Endothelial cell (in vitro differentiated cells): ENCODE measurements at regions not wholly inside any gene's neighbourhood (a gene's known extent, or its start where the extent isn't known, plus 50 kb on each side); places are given as distances from the start of the nearest gene placed in this dataset.
"Not testable (repeated sequence)": the region's sequence is repeated elsewhere in the genome, so short reads cannot be mapped to it uniquely, and the experiment has no call there.

Experiments used
- DNase-seq: peaks from one replicate; pipeline ENCODE4 v3.0.0; 2021; ENCODE audit warnings: low spot score
- H3K27ac Mint-ChIP-seq: one replicate; pipeline ENCODE4 v1.8.0; 2021; ENCODE audit warnings: mixed read lengths, inconsistent platforms; ENCODE audit not compliant: unreplicated experiment
- H3K27me3 Mint-ChIP-seq: one replicate; pipeline ENCODE4 v1.8.0; 2021; ENCODE audit warnings: mild to moderate bottlenecking, moderate library complexity, mixed read lengths, inconsistent platforms; ENCODE audit not compliant: unreplicated experiment
- H3K36me3 Mint-ChIP-seq: one replicate; pipeline ENCODE4 v1.8.0; 2021; ENCODE audit warnings: mild to moderate bottlenecking, low read depth, mixed read lengths, inconsistent platforms; ENCODE audit not compliant: unreplicated experiment
- H3K4me1 Mint-ChIP-seq: one replicate; pipeline ENCODE4 v1.8.0; 2021; ENCODE audit warnings: mild to moderate bottlenecking, mixed read lengths, inconsistent platforms; ENCODE audit not compliant: unreplicated experiment
- H3K4me3 Mint-ChIP-seq: one replicate; pipeline ENCODE4 v1.8.0; 2021; ENCODE audit warnings: mild to moderate bottlenecking, mixed read lengths, inconsistent platforms; ENCODE audit not compliant: unreplicated experiment
- H3K9me3 Mint-ChIP-seq: one replicate; pipeline ENCODE4 v1.8.0; 2021; ENCODE audit warnings: mixed read lengths, inconsistent platforms; ENCODE audit not compliant: unreplicated experiment
- TF ChIP-seq, protein P1 (sequence below): fragments of 200-600 bp; sonication (generic); IDR thresholded peaks from one replicate; pipeline ENCODE4 v1.5.0; 2021; ENCODE audit warnings: antibody characterized with exemption; ENCODE audit not compliant: unreplicated experiment

GRCh38 chr4:1548827-1549637, 135.1 kb downstream of the FAM53A start:
- DNase-seq, result peak; percentile 78
- H3K4me1 Mint-ChIP-seq, result not testable (repeated sequence)

DNA sequence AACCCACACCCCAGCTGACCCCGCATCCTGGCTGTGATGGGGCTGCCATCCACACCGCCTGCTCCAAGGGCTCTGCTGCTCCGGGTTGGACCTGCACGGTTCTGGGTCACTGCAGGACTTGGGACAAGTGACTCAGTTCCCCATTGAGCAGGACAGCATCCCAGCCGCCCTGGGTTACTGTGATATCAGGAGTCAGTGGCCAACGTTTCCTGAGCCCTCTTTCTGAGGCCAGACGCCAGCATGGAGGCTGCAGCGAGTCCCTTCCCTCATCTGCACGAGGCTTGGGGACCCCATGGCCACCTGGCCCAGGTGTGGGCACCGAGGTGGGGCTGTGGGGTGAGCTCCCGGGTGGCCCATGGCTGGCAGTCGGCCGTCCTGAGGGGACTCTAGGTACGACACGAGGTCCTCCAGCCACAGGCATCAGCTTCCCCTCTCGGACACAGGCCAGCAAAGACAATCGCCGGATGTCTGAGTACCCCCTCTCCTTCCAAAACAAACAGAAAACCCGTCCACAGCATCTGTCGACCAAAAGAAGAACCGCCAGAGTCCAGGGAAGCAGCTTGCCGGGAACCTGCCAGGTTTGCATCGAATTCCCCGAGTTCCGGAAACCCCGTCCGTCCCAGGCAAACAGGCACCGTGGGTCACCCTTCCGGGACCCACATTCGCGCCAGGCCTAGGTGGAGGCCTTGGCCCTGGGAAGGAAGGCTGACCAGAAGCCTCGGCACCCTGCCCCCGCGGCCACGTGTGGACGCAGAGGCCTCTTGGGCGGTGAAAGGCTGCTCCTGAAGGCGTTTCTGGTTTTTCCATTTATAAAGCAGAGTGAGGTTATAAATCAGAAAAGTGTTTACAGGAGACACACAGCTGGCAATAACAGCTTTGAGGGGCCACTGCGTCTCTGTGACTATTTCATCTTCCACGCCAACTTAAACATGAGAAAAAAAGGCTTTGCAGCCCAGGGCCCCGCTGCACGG, 136.0 kb downstream of the FAM53A start:
- no peaks in the 10 kb centered on the region for H3K9me3 Mint-ChIP-seq
- no peak for DNase-seq
- H3K4me3 Mint-ChIP-seq, result no peak overlapping the region
- no peak overlapping the region for H3K27ac Mint-ChIP-seq
- peaks cover 6% of the 10 kb centered on the region for H3K27me3 Mint-ChIP-seq
- TF ChIP-seq, protein P1, sequence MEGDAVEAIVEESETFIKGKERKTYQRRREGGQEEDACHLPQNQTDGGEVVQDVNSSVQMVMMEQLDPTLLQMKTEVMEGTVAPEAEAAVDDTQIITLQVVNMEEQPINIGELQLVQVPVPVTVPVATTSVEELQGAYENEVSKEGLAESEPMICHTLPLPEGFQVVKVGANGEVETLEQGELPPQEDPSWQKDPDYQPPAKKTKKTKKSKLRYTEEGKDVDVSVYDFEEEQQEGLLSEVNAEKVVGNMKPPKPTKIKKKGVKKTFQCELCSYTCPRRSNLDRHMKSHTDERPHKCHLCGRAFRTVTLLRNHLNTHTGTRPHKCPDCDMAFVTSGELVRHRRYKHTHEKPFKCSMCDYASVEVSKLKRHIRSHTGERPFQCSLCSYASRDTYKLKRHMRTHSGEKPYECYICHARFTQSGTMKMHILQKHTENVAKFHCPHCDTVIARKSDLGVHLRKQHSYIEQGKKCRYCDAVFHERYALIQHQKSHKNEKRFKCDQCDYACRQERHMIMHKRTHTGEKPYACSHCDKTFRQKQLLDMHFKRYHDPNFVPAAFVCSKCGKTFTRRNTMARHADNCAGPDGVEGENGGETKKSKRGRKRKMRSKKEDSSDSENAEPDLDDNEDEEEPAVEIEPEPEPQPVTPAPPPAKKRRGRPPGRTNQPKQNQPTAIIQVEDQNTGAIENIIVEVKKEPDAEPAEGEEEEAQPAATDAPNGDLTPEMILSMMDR, result no peak
- H3K36me3 Mint-ChIP-seq, result no peaks in the 10 kb centered on the region
- no peaks in the 10 kb centered on the region for H3K4me1 Mint-ChIP-seq

More at GRCh38 chr4:1548827-1549637, 135.1 kb downstream of the FAM53A start:
- not testable (repeated sequence) for H3K27ac Mint-ChIP-seq, H3K27me3 Mint-ChIP-seq, H3K36me3 Mint-ChIP-seq, H3K4me3 Mint-ChIP-seq, H3K9me3 Mint-ChIP-seq
- TF ChIP-seq, protein P1, result peak; percentile 98

GRCh38 chr4:1547131-1547855, 136.8 kb downstream of the FAM53A start:
- Mint-ChIP-seq H3K27me3 (peaks cover 6% of the 10 kb centered on the region), H3K9me3 (no peaks in the 10 kb centered on the region), H3K4me1 (no peaks in the 10 kb centered on the region), H3K27ac (no peak overlapping the region), H3K4me3 (peak overlapping the region; percentile 14), H3K36me3 (no peaks in the 10 kb centered on the region)
- TF ChIP-seq, protein P1, result no peak
- no peak for DNase-seq

- H3K4me1 Mint-ChIP-seq, result no peaks in the 10 kb centered on the region
- H3K36me3 Mint-ChIP-seq, result no peaks in the 10 kb centered on the region
- no peaks in the 10 kb centered on the region for H3K9me3 Mint-ChIP-seq
- H3K27ac Mint-ChIP-seq, result no peak overlapping the region
- TF ChIP-seq, protein P1, result no peak
- peaks cover 6% of the 10 kb centered on the region for H3K27me3 Mint-ChIP-seq
- DNase-seq, result no peak
- no peak overlapping the region for H3K4me3 Mint-ChIP-seq
Observed at GRCh38 chr4:1544861-1545281, 138.6 kb upstream of the NKX1-1 start.

DNA sequence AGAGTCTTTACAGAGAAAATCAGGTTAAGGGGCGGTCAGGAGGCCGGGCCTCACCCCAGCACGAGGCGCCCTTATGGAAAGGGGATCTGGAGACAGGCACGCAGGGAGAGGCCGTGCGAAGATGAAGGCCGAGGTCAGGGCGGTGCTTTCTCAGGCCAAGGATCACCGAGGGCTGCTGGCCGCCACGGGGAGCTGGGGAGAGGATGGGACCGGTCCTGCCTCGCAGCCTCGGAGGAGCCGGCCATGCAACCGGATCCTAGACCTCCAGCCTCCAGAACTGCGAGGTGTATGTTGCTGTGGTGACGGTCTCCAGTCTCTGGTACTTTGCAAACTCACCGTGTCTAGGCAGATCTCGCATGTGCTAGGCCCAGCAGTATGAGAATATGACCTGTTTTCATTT, 138.2 kb upstream of the NKX1-1 start:
- H3K27ac Mint-ChIP-seq, result peak overlapping the region; percentile 57
- H3K9me3 Mint-ChIP-seq, H3K4me1 Mint-ChIP-seq, DNase-seq, H3K36me3 Mint-ChIP-seq, H3K4me3 Mint-ChIP-seq, H3K27me3 Mint-ChIP-seq: not testable (repeated sequence)
